MM.1S (cell line): ENCODE measurements at regions not wholly inside any gene's neighbourhood (a gene's known extent, or its start where the extent isn't known, plus 50 kb on each side); places are given as distances from the start of the nearest gene placed in this dataset.

ENCODE experiments used
- EZH2 ChIP-seq: fragments of 300-600 bp; sonication (generic); optimal IDR thresholded peaks from 2 replicates; pipeline ENCODE3; 2017; ENCODE audit warnings: low read depth, mild to moderate bottlenecking, antibody characterized with exemption, low read length, mixed read lengths
- TF ChIP-seq, protein P1 (sequence below): fragments of 300-600 bp; sonication (generic); IDR thresholded peaks from 2 replicates; pipeline ENCODE4 v1.5.1; 2016; ENCODE audit warnings: antibody characterized with exemption, low read length, mixed read lengths

DNA sequence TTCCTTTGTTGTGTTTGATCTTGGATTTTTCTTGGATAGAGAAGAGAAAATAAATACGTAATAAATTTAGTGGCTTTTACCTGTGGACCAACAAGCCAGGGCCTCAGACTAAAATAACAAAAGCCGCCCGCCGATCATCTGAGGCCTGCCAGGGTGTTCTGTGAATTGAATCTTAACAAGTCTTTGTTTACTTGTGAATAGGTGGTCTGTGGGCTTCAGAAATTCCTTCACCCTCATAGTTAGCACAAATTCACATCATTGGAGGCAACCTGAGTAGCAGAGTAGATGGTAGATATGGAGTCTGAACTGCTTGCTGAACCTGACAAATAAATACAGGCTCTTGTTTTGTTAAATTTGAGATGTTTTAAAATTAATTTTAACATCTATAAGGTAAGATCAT, 176.3 kb upstream of the MTNR1B start:
- no peak for TF ChIP-seq EZH2
- TF ChIP-seq, protein P1, sequence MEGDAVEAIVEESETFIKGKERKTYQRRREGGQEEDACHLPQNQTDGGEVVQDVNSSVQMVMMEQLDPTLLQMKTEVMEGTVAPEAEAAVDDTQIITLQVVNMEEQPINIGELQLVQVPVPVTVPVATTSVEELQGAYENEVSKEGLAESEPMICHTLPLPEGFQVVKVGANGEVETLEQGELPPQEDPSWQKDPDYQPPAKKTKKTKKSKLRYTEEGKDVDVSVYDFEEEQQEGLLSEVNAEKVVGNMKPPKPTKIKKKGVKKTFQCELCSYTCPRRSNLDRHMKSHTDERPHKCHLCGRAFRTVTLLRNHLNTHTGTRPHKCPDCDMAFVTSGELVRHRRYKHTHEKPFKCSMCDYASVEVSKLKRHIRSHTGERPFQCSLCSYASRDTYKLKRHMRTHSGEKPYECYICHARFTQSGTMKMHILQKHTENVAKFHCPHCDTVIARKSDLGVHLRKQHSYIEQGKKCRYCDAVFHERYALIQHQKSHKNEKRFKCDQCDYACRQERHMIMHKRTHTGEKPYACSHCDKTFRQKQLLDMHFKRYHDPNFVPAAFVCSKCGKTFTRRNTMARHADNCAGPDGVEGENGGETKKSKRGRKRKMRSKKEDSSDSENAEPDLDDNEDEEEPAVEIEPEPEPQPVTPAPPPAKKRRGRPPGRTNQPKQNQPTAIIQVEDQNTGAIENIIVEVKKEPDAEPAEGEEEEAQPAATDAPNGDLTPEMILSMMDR: no peak
